GM19240 (cell line): ENCODE measurements at regions not wholly inside any gene's neighbourhood (a gene's known extent, or its start where the extent isn't known, plus 50 kb on each side); places are given as distances from the start of the nearest gene placed in this dataset.

Experiments
- DNase-seq: peaks from one replicate; pipeline ENCODE4 v3.0.0; 2011; ENCODE audit warnings: low spot score; ENCODE audit not compliant: insufficient read length

GRCh38 chr13:57017357-57017756 is 123.4 kb upstream of the PRR20A start:
- DNase-seq = no peak

DNA sequence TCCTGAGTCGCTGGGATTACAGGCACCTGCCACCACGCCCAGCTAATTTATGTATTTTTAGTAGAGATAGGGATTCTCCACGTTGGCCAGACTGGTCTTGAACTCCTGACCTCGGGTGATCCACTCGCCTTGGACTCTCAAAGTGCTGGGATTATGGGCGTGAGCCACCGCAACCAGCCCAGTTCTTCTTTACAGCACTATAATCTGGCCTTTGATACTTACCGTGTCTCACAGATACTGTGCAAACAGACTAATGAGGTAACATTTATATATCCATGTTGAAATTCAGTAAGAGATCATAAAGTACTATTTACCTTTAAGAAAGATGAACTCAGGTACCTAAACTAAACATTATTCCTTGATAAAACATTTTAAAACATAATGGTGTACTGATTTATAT is 121.8 kb upstream of the PRR20A start:
- no peak for DNase-seq

DNA sequence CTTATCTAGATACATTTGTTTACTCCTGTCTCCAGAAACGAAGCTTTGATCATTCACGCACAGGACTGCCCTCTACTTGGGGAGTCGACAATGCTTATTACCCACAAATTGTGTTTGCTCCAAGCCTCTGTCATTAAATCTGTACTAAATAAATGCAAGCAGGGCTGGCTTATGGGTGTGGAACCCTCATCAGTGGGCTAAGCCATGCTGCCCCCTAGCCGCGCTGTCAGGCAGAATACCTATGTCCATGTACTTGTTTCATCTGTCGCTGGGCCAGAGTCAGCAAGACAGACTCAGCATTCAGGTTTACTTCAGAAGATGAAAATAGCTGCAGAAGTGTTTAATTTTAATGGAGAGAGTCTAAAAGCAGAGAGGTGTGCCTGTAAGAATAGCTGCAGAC is 110.0 kb upstream of the PRR20A start:
- no peak for DNase-seq

- DNase-seq = no peak
Measured at GRCh38 chr13:57036290-57036689, 104.4 kb upstream of the PRR20A start.

DNA sequence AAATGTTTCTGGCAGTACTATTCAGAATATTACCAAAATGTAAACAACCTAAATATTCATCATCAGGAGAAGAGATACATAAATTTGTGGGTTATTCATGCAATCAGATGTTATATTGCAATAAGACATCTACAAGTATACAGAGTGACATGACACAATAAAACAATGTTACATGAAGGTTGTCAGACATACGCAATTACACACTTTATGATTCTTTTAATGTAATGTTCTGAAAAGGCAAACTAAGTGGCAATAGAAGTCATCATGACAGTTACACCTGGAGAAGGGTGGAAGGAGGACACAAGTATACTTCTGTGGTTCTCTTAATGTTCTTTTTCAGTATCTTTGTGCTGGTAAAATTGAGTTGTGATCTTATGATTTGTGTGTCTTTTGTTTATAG is 95.8 kb upstream of the PRR20A start:
- no peak for DNase-seq

DNA sequence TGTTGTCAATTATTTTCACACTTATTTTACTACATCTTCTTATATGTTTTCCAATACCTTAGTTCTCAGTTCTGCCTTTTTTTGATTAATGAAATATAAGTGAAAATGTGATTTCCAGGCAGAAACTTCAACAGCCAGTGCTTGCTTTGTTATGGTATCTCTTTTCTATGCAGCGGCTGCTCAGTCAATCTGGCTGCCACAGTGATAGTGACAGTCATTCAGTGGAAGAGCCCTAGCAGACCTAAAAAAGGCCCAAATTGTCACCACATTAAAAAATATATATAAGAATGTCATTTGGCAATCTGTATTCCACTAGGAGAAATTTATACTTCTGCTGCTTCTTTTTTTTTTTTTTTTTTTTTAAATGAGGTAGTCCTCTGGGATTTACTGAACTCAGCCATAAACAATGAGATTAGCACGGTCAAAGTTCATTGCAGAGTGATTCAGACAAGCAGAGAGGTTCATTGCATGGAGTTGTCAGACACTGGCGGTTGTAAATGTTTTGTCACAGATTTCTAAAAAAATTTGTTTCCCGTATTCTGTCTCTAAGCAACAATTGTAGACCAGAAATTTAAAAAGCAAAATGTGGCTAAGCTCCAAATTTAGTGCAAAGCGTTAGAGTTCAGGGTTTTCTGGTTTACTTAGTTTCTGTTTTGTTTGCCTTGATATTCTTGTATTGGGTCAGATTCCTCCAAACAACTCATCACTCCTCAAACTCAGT is 94.7 kb upstream of the PRR20A start:
- DNase-seq = no peak

DNA sequence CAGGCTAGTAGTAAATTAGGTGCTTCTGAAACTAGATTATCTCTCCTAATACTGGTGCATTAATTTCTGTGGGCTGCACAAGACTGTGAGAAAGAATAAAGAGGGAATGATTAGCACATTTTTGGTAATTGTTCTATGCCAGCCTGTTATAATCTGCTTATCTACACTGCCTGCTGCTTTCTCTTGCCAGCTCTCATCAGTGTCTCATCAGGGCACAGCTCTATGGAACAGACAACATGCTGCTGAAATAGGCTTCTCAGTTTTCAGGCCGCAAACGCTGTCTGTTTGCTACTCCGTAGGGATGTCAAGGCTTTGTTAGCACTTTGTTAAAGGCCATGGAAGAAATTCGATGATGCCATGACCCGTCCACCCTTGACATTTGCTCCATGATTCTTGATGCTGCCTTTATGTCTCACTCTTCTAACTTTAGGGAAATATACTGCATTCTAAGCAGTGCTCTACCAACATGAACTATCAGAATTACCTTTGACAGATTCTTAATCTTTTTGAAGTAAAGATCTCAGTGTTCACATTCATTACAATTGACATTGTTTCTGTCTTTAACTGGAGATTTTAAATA is 84.0 kb upstream of the PRR20A start:
- DNase-seq = no peak

GRCh38 chr13:57063007-57063406 is 77.7 kb upstream of the PRR20A start:
- no peak for DNase-seq

- no peak for DNase-seq
Measured at GRCh38 chr13:57073983-57074382, 66.7 kb upstream of the PRR20A start.

DNA sequence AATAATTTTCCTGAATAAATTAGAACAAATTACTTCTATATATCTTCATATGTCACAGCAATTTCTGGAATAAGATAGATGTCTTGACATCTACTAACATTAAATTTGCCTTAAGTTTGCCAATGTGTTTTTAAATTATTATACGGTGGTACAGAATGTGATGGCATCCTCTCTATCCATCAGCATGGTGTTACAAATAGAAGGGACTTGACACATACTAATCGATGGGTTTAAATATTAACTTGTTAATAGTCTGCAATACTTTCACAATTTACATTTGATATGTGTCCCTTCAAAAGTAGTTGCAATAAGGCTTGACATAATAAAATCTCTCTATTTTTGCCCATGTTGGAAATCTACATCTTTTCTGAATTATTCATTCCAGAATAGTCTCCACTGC is 65.1 kb upstream of the PRR20A start:
- DNase-seq = no peak

GRCh38 chr13:57087006-57087405 is 53.7 kb upstream of the PRR20A start:
- DNase-seq = no peak
